Activated CD8-positive, alpha-beta T cell treated with anti-CD3 and anti-CD28 coated beads for 36 hours (primary cell): ENCODE measurements at regions not wholly inside any gene's neighbourhood (a gene's known extent, or its start where the extent isn't known, plus 50 kb on each side); places are given as distances from the start of the nearest gene placed in this dataset.

ENCODE experiments used
- ATAC-seq: fragments of 200-7000 bp; cut with Tn5 transposase; one replicate; pipeline ENCODE4 v1.10.0; 2021; ENCODE audit warnings: mild to moderate bottlenecking, moderate library complexity
- CTCF ChIA-PET: fragments of 350-600 bp; sonication (Branson Sonifier 250); formaldehyde crosslinking; loops from one replicate; lab custom pipeline; 2021; ENCODE audit warnings: antibody characterized with exemption; lab: Charles Lee
- POLR2A ChIA-PET: fragments of 350-600 bp; sonication (Branson Sonifier 250); formaldehyde crosslinking; loops from one replicate; lab custom pipeline; 2021; ENCODE audit warnings: antibody characterized with exemption; lab: Charles Lee
- DNase-seq: peaks from one replicate; pipeline ENCODE4 v3.0.0-alpha.2; 2020
- H3K27ac Mint-ChIP-seq: one replicate; pipeline ENCODE4 v1.8.0; 2021; ENCODE audit warnings: mild to moderate bottlenecking, mixed read lengths
- H3K27me3 Mint-ChIP-seq: one replicate; pipeline ENCODE4 v1.8.0; 2021; ENCODE audit warnings: mixed read lengths
- H3K36me3 Mint-ChIP-seq: one replicate; pipeline ENCODE4 v1.8.0; 2021; ENCODE audit warnings: low read depth, mixed read lengths
- H3K4me1 Mint-ChIP-seq: one replicate; pipeline ENCODE4 v1.8.0; 2021; ENCODE audit warnings: low read depth, mixed read lengths
- H3K4me3 Mint-ChIP-seq: one replicate; pipeline ENCODE4 v1.8.0; 2021; ENCODE audit warnings: mild to moderate bottlenecking, moderate library complexity, mixed read lengths
- H3K9me3 Mint-ChIP-seq: one replicate; pipeline ENCODE4 v1.8.0; 2021; ENCODE audit warnings: mixed read lengths
- intact Hi-C: fragments of 100-400 bp; cut with micrococcal nuclease; formaldehyde crosslinking; loops from one replicate; pipeline ENCODE4 v1.10.0; 2022
- TF ChIP-seq, protein P1 (sequence below): fragments of 200-600 bp; IDR thresholded peaks from one replicate; pipeline ENCODE4 v1.8.0; 2022; ENCODE audit warnings: antibody characterized with exemption, mild to moderate bottlenecking

GRCh38 chr18:22607284-22607635 lies 189.5 kb upstream of the CTAGE1 start:
- ATAC-seq (no peak), DNase-seq (no peak)
- H3K27ac Mint-ChIP-seq, result no peak overlapping the region
- no peak overlapping the region for H3K4me3 Mint-ChIP-seq
- ChIA-PET POLR2A (no interaction called here), CTCF (no interaction called here)
- TF ChIP-seq, protein P1, sequence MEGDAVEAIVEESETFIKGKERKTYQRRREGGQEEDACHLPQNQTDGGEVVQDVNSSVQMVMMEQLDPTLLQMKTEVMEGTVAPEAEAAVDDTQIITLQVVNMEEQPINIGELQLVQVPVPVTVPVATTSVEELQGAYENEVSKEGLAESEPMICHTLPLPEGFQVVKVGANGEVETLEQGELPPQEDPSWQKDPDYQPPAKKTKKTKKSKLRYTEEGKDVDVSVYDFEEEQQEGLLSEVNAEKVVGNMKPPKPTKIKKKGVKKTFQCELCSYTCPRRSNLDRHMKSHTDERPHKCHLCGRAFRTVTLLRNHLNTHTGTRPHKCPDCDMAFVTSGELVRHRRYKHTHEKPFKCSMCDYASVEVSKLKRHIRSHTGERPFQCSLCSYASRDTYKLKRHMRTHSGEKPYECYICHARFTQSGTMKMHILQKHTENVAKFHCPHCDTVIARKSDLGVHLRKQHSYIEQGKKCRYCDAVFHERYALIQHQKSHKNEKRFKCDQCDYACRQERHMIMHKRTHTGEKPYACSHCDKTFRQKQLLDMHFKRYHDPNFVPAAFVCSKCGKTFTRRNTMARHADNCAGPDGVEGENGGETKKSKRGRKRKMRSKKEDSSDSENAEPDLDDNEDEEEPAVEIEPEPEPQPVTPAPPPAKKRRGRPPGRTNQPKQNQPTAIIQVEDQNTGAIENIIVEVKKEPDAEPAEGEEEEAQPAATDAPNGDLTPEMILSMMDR, result no peak
- H3K9me3 Mint-ChIP-seq, result no peaks in the 10 kb centered on the region
- no peaks in the 10 kb centered on the region for H3K4me1 Mint-ChIP-seq
- intact Hi-C loops, result no loop called here
- H3K36me3 Mint-ChIP-seq, result no peaks in the 10 kb centered on the region
- H3K27me3 Mint-ChIP-seq, result peaks cover 6% of the 10 kb centered on the region

DNA sequence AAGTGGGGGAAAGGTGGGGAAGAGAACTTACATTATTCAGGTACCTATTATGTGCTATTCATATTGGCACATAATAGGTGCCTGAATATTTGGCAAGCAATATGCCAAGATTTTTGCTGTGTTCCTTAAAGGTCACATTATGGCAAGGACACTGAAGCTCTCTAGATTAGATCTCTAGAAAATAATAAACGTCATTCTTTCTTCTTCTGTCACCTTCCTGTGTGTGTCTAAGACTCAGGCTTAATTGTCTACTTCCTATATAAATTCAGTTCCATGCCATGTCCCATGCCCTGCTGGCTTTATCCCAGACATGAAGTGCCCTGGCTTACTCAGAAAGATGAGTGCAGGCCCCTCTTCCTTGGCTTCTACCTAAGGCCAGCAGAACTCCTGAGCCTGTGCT lies 191.1 kb upstream of the CTAGE1 start:
- no peak overlapping the region for H3K4me3 Mint-ChIP-seq
- no peaks in the 10 kb centered on the region for H3K36me3 Mint-ChIP-seq
- no peak for DNase-seq
- intact Hi-C loops, result no loop called here
- H3K27ac Mint-ChIP-seq, result no peak overlapping the region
- H3K9me3 Mint-ChIP-seq, result no peaks in the 10 kb centered on the region
- ATAC-seq, result no peak
- CTCF ChIA-PET, result no interaction called here
- H3K27me3 Mint-ChIP-seq, result peaks cover 4% of the 10 kb centered on the region
- no peaks in the 10 kb centered on the region for H3K4me1 Mint-ChIP-seq
- POLR2A ChIA-PET, result interaction anchor here (0.6 kb wide), 1 partner anchor 31 kb away, joined by 3 read pairs; no protein-coding TSS in a partner anchor
- TF ChIP-seq, protein P1, result no peak

DNA sequence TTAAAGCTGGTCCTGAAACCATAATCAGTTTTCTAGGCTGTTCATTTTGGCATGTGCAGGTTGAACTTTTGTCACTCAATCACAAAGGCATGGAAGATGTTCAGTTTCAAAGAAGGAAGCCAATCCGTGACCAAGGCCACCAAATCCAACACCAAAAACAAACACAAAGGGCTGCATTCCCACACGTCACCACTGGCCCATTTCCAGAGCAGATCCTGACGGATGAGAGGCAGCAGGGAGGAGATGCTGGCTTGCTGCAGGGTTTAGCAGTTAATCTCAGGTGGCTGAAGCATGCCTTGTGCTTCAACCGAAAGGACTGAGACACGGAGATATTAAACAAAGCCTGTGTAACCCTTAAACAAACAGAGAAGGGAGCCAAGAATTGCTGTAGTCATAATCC lies 191.9 kb upstream of the CTAGE1 start:
- POLR2A ChIA-PET, result no interaction called here
- TF ChIP-seq, protein P1, result no peak
- no peaks in the 10 kb centered on the region for H3K9me3 Mint-ChIP-seq
- H3K4me1 Mint-ChIP-seq, result no peaks in the 10 kb centered on the region
- H3K27ac Mint-ChIP-seq, result no peak overlapping the region
- no peaks in the 10 kb centered on the region for H3K36me3 Mint-ChIP-seq
- ATAC-seq (no peak), DNase-seq (no peak)
- intact Hi-C loops, result no loop called here
- CTCF ChIA-PET, result no interaction called here
- H3K27me3 Mint-ChIP-seq, result peaks cover 3% of the 10 kb centered on the region
- no peak overlapping the region for H3K4me3 Mint-ChIP-seq

DNA sequence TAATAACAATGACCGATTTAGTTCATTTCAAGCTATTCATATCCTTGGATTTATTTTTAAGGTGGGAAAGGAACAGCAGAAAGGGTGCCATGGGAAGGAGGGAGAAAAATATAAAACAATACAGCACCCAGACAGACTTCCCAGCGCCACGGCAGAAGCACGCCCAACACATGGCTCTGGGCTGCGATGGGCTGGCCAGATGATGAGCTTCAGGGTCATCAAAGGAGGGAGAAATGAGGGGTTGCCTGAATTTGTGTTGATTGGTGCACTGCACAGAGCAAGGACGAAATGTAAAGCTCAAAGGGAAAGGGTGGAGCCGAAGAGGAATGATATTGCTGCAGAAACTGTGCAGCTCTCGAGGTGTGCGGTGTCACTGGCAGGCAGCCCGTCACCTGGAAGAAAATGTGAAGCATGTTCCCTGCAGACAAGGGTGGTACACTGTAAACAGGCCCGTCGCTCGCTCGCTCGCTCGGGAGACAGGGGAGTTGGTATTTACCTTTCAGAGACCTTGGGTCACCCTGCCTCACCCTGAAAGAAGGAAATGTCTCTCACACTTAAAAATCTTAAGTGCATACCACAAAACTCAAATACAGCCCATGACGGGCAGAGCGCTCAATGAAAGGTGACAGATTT lies 195.5 kb upstream of the CTAGE1 start:
- no peaks in the 10 kb centered on the region for H3K4me1 Mint-ChIP-seq
- H3K27ac Mint-ChIP-seq, result no peak overlapping the region
- intact Hi-C loops, result no loop called here
- ChIA-PET CTCF (no interaction called here), POLR2A (no interaction called here)
- no peak for DNase-seq
- no peak overlapping the region for H3K4me3 Mint-ChIP-seq
- no peaks in the 10 kb centered on the region for H3K9me3 Mint-ChIP-seq
- peaks cover 4% of the 10 kb centered on the region for H3K27me3 Mint-ChIP-seq
- no peak for ATAC-seq
- TF ChIP-seq, protein P1, result no peak
- H3K36me3 Mint-ChIP-seq, result no peaks in the 10 kb centered on the region

- H3K4me3 Mint-ChIP-seq, result no peak overlapping the region
- TF ChIP-seq, protein P1, result no peak
- H3K36me3 Mint-ChIP-seq, result no peaks in the 10 kb centered on the region
- intact Hi-C loops, result no loop called here
- no peaks in the 10 kb centered on the region for H3K4me1 Mint-ChIP-seq
- DNase-seq (no peak), ATAC-seq (no peak)
- H3K9me3 Mint-ChIP-seq, result no peaks in the 10 kb centered on the region
- POLR2A ChIA-PET, result no interaction called here
- H3K27me3 Mint-ChIP-seq, result peaks cover 6% of the 10 kb centered on the region
- CTCF ChIA-PET, result no interaction called here
- H3K27ac Mint-ChIP-seq, result no peak overlapping the region
These were observed 196.1 kb upstream of the CTAGE1 start for GRCh38 chr18:22613788-22614187.
